ENCODE measurements at regions not wholly inside any gene's neighbourhood (a gene's known extent, or its start where the extent isn't known, plus 50 kb on each side); places are given as distances from the start of the nearest gene placed in this dataset.
"Not testable (repeated sequence)": the region's sequence is repeated elsewhere in the genome, so short reads cannot be mapped to it uniquely, and the experiment has no call there.

DNA sequence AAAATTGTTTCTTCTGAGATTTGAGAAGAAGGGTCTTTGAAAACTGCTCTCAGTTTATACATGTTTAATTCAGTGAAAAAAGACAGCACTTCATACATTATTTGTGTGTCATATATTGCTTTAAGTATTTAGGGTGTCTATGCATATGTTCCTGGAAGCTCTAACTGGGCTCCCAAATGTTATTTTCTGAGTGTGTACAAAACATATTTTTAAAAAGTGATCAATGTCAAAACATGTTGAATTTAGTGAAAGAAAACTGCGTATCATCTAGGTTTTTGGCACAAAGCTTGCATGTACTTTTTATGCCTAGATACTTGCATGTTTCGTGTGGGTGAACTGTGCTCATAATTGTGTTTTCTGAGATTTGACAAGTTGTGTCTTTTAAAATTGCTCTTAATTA lies 81.6 kb downstream of the ASCL4 start:
- no peak overlapping the region for H3K4me3 ChIP-seq (ENCODE audit: low read depth, low read length)
- TF ChIP-seq, protein P1, sequence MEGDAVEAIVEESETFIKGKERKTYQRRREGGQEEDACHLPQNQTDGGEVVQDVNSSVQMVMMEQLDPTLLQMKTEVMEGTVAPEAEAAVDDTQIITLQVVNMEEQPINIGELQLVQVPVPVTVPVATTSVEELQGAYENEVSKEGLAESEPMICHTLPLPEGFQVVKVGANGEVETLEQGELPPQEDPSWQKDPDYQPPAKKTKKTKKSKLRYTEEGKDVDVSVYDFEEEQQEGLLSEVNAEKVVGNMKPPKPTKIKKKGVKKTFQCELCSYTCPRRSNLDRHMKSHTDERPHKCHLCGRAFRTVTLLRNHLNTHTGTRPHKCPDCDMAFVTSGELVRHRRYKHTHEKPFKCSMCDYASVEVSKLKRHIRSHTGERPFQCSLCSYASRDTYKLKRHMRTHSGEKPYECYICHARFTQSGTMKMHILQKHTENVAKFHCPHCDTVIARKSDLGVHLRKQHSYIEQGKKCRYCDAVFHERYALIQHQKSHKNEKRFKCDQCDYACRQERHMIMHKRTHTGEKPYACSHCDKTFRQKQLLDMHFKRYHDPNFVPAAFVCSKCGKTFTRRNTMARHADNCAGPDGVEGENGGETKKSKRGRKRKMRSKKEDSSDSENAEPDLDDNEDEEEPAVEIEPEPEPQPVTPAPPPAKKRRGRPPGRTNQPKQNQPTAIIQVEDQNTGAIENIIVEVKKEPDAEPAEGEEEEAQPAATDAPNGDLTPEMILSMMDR (IDR thresholded peaks at IDR 0.05; ENCODE audit: insufficient read depth, low read depth, low read length, missing control alignments): no peak
- no peak for DNase-seq (ENCODE audit: low read depth)

DNA sequence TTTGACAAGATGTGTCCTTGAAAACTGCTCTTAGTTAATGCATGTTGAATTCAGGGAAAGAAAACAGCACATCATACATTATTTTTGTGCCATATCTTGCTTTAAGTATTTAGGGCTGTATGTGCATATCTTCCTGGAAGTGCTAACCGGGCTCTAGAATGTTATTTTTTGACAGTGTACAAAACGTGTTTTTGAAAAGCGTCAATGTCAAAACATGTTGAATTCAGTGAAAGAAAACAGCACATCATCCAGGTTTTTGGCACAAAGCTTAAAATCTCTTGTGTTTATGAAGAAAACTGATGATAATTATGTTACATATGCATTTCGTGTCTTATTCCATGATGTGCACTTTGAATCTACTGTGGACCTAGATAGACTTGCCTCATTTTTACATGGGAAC lies 82.7 kb downstream of the ASCL4 start:
- H3K4me3 ChIP-seq (ENCODE audit: low read depth, low read length): no peak overlapping the region
- TF ChIP-seq, protein P1 (IDR thresholded peaks at IDR 0.05; ENCODE audit: insufficient read depth, low read depth, low read length, missing control alignments): no peak
- DNase-seq (ENCODE audit: low read depth): no peak

DNA sequence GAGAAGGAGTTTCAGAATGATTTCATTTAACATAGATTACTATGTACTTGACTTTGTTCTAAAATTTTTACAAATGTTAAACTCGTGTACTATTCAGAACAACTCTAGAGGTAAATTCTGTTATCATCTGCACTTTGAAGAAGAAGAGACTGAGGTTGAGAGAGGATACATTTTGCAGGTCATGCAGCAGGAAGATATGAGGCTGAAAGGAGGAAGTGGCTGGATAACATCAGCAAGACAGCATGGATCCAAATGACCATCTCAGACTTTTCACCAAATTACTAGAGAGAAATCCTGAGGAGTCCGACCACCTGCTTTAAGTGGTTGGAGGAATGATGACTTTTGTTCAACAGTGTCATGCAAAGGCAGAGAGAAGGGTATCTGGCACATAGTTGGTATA lies 84.9 kb downstream of the ASCL4 start:
- TF ChIP-seq, protein P1 (IDR thresholded peaks at IDR 0.05; ENCODE audit: insufficient read depth, low read depth, low read length, missing control alignments): no peak
- H3K4me3 ChIP-seq (ENCODE audit: low read depth, low read length): no peak overlapping the region
- DNase-seq (ENCODE audit: low read depth): no peak

DNA sequence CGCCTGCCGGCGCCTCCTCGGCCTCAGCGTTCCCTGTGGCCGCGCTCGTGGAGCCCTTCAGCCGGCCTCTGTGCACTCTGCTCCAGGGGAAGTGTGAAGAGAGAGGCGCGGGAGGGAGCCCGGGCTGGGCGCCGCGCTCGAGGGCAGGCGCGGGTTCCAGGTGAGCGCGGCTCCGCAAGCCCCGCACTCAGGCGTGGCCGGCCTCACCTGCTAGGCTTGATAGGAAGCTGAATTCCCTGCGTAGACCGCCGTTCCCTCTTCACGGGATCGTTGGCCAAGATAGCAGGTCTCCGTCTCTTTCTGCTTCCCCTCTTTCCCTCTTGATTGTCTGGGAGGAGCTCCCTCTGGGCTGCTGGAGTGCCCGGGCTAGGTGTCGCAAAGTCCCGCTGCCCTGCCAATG lies 89.7 kb downstream of the ASCL4 start:
- TF ChIP-seq, protein P1 (IDR thresholded peaks at IDR 0.05; ENCODE audit: insufficient read depth, low read depth, low read length, missing control alignments): no peak
- no peak overlapping the region for H3K4me3 ChIP-seq (ENCODE audit: low read depth, low read length)
- no peak for DNase-seq (ENCODE audit: low read depth)

DNA sequence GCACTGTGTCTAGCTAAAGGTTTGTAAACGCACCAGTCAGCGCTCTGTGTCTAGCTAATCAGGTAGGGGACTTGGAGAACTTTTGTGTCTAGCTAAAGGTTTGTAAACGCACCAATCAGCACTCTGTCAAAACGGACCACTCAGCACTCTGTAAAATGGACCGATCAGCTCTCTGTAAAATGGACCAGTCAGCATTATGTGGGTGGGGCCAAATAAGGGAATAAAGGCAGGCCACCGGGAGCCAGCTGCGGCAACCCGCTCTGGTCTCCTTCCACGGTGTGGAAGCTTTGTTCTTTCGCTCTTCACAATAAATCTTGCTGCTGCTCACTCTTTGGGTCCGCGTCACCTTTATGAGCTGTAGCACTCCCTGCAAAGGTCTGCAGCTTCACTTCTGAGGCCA lies 90.2 kb downstream of the ASCL4 start:
- not testable (repeated sequence) for H3K4me3 ChIP-seq (ENCODE audit: low read depth, low read length); DNase-seq (ENCODE audit: low read depth)

DNA sequence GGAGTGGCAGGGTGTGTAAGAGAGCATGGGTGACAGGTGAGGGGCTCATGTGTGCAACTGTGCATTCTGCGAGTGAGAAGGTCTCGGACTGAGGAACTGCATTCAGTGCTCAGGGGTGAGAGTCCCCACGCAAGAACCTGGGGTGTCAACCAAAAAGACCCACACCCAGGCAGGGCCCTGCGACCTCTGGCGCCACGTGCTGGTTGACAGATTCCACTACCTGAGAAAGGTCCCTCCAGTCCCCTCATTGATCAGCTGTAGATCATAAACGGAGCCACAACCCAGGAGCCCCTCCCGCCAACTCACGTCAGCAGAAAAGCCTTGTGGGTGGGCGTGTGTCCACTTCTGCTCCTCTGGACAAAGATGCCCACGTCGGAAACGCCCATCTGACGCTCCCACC lies 98.7 kb downstream of the ASCL4 start:
- TF ChIP-seq, protein P1 (IDR thresholded peaks at IDR 0.05; ENCODE audit: insufficient read depth, low read depth, low read length, missing control alignments): peak; percentile 5

DNA sequence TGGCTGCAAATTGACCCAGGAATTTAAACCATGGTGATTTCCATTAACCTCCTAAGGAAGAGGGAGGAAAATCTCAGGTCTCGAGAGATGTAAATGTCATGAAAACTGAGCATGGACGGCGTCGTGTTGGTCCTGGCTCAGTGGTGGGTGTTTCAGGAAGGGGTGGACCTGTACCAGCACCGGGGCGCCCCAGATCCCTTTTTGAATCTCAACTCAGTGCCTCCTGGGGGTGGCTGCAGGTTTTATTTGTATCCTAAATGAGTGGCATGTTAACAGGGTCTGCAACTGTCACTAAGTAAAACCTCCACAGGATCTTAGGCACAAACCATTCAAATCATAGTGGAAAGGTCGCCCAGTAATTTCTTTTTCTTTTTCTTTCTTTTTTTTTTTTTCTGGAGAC lies 101.3 kb downstream of the ASCL4 start:
- DNase-seq (ENCODE audit: low read depth): peak; percentile 39
- TF ChIP-seq, protein P1 (IDR thresholded peaks at IDR 0.05; ENCODE audit: insufficient read depth, low read depth, low read length, missing control alignments): peak; percentile 20
- no peak overlapping the region for H3K4me3 ChIP-seq (ENCODE audit: low read depth, low read length)

More for the DNA sequence above, 98.7 kb downstream of the ASCL4 start:
- H3K4me3 ChIP-seq (ENCODE audit: low read depth, low read length): no peak overlapping the region
- no peak for DNase-seq (ENCODE audit: low read depth)
